Stimulated activated CD8-positive, alpha-beta memory T cell treated with anti-CD3 and anti-CD28 coated beads, Interleukin-2, amount 100 ng/mL, for 48 hours (primary cell): ENCODE measurements at regions not wholly inside any gene's neighbourhood (a gene's known extent, or its start where the extent isn't known, plus 50 kb on each side); places are given as distances from the start of the nearest gene placed in this dataset.

ENCODE experiments used
- DNase-seq, 2 donors: peaks; one replicate each; pipeline ENCODE4 v3.0.0-alpha.2; 2020; ENCODE audit warnings: low read depth in 2 of 2

DNA sequence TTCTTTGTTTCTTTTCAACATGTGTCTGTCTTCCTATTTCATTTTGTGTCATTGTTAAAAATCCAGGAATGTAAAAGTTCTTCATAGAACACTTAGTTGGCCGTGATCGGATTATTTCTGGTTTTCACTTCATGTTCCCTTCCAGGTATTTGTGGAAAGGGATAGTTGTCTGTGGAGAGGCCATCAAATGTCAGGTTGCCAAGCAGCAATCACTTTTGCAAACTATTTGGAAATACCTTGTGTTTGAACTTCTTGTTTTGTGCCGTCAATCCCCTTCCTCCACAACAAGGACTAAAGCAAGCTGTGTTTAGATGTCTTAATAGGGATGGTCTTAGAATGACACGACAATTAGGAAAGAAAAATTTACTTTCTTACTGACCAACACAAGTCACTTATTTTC is 116.9 kb upstream of the MPDZ start:
- DNase-seq: no peak

DNA sequence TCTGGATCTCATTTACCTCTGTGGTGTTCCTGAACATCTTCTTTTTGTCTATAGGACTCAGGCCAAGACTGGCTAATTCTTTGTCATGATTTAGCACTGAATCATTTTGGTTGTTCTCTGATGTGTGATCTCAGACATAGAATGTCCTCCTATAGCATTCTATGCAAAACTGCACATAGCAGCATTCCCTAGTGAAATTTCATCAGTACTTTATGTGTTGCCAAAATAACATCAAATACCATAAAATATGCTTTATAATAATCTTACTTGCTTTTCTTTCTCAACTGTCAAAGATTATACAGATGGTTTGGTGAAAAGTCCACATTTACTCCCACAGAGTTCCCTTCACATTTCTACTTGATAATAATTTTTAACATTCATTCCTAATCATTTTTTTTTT is 115.7 kb upstream of the MPDZ start:
- DNase-seq: no peak

DNA sequence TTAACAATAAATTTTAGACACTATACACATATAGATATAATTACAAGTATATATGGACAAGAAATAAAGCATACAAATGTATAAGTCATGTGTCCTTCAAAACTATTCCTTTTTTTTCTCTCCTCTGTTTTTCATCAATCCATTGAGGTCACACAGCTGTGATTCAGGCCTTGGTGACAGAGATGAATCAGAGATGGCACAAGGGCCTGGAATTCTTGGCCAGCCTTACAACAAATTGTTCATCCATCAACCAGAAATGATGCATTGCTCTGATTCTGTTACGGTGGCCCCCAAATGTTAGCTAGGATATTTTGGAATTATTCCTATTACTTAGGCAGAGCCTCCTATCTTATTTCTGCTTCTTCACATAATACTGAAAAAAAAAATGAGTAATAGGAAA is 108.7 kb upstream of the MPDZ start:
- no peak for DNase-seq

DNA sequence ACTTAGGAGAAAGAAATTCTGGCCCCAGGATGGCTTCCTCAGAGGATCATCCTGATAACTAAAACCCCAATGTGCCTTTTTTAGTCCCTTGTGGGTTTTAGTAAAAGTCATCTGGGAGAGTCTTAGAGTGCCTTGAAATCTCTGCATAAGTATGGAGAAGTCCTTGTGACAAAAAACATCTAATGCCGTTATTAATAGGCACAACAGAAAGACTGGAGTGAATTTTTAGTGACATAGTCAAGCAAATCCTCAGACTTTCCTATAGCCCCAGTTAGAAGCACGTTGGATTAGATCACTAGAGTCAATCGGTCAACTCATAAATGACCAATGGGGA is 108.2 kb upstream of the MPDZ start:
- DNase-seq: no peak

DNA sequence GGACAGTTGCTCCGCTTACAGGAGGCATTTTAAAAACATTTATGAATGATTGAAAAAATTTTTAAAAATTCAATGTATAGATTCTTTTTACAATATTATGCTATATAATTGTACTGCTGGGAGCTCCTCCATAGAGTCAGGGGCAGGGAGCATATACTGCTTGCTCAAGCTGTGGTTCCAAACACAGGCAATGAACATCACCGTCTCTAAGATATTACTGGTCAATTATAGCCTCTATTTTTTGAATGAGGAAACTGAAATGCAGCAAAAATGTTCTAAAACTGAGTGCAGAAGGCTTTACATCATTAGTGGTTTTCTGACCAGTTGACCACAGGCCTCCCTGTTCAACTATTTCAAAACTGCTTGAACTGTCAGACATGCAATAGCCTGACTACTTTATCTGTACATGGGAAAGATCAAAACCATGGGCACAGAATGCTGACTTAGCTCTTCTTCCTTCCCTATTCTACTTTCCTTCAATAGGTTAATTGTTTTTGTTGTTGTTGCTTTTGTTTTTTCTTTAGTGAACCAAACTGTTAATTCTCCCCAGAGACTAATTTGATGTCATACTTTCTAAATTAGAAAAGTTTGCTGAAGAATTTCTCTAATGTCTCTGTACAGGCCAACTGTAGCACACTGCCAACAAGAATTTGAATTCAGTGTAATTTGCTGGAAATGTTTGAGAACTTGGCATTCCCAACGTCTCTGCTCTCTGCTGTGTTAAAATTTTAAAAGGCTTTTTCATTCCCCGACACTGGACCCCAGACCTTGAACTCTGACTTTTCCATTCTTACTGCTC is 107.6 kb upstream of the MPDZ start:
- no peak for DNase-seq

DNA sequence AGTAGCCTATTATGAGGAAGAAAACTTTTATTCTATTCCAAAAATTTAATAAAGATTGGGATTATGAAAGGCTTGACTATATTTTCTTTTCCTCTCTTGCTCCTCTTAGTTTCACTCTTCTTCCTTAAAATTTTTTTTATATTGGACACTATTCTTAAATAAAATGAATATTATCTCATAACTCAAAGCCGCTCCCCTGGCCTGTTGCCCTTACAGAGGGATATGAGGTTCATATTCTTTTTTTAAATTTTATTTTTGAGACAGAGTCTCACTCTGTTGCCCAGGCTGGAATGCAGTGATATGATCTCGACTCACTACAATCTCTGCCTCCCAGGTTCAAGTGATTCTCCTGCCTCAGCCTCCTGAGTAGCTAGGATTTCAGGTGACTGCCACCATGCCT is 106.8 kb upstream of the MPDZ start:
- no peak for DNase-seq

DNA sequence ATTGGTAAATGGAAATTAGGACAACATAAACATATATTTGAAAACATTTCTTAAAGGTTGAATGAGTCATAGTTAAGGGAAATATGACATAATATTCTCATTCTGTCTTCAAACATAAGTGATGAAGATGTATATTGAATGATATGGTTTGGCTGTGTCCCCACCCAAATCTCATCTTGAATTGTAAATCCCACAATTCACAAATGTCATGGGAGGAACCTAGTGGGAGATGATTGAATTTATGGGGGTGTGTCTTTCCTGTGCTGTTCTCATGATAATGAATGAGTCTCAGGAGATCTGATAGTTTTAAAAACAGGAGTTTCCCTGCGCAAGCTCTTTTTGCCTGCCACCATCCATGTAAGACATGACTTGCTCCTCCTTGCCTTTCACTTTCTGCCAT is 104.4 kb upstream of the MPDZ start:
- DNase-seq: no peak

DNA sequence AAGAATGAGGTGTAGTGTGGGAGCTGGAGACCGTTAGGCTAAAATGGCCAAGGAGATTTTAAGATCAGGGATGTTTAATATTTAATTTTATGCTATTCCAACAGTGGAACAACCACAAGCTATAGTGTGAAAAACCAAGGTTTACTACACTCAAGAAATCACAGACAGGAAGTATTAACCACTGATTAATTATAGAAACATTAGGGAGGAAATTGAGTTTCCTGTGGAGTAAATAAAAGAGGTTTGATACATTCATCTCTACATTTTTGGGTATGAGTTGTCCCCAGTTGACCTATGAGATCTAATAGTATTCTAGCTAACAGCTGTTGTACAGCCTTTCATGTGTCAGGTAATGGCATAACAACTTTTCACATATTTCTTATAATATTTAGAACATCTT is 103.7 kb upstream of the MPDZ start:
- no peak for DNase-seq

DNA sequence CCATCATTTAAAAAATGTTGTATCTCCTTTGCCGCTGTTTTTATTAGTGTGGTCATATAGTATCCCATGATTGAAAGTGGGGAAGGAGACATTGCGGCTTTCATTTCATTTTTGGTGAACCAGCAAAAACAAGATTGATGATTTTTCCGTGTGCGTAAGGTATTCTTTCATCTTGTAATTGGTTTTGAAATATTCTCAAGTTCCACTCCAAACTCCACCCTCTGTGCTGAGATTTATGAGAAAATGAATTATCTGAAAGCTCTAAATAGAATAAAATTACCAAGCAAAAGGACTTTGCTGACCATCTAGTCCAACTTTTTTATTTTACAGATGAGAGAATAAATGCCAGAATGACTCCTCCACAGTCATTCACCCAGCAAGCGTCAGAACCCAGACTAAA is 103.1 kb upstream of the MPDZ start:
- no peak for DNase-seq

DNA sequence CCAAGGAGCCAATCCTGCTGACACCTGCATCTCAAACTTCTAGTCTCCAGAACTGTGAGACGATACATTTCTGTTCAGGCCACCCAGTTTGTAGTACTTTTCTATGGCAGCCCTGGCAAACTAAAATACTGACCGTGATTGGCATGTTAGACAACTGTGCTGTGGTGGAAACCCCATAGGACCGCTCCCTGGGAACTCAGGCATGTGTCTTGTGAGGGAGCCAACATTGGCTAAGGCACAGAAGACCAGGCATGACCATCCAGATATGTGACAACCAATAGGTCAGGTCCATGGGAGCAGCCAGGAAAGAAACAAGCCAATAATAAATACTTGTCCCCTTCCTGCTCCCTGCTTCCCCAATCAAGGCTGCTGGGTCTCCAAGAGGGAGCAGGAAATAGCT is 101.4 kb upstream of the MPDZ start:
- no peak for DNase-seq

DNA sequence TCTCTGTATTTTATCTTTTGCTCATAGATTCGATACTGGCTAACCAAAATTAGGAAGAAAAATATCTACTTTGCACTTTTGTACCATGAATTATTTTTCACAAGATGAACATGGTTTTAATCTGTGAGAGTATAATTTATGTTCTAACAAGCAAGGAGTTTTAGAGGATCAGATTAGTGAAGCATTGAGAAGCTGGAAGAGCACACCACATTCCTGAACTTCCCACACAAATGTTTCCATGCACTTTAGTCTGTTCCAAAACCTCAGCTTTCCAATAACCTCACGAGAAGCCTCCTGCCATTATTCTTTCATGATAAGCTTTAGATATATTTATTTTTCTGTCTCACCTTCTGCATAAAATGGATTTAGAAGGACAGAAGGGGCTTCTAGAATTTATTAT is 98.7 kb upstream of the MPDZ start:
- DNase-seq: no peak

DNA sequence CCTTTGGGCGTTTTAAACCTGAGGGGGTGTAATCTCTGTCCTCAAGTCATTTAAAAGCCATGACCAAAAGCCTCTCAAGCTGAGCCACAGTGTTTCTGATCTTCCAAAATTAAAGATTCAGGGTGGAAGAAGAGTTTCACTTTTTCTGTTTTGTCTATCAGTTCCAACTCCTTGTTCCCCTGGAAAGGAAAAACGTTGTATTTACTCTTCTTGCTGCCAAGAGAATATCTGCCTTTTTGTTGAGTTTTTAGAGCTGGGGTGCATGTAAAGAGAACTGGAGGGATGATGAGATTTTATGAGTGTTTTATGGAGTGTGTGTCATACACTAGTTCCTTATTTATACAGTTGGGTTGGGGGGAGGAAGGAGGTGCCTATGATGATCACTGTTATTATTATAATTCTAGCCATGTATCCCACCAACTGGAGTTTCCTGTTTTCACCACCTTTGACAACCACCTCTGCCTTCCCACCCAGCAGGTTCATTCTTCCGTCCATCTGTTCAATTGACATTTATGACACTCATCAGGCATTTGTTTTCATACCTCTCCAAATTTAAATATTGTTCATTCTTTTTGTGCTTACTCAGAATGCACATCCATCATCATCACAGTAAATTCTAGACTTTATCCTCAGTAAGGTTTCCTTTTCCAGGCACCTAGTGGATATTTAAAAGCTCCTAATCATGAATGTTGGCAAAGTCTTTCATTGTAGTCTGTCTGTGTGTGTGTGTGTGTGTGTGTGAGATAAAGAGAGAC is 97.9 kb upstream of the MPDZ start:
- no peak for DNase-seq

DNA sequence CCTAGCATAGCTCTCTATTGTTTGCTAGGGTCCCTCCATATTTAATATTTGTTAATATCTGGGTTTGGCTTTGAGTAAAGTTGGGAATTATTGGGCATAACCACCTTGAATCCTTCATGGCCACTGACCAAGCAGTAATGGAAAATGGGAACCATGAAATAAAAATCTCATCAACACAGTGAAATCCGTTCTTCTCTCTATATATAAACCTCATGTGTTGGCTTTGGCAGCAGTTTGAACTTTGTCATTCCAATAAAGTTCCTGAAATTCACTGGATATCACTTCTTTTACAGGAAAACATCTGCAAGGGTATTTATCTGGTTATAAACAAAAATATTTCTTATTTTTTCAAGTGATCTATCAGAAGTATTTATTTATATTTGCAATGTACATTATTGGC is 93.0 kb upstream of the MPDZ start:
- DNase-seq: no peak

DNA sequence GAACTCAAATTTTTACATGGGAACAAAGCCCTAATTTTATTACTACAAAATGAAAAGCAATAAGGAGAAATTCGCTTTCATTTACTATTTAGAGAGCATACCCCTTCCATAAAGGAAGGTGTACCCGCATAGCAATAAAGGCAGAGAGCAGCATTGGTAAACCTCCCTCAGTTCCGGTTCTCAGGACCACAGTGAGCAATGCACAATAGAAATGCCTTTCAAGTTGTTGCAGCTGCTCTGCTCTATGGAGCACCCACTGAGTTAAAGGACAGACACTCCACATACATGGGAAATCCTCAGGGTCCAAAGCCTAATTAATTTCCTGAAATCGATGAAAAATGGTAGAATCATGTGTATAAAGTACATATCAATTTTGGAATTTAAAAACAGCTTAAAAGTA is 89.9 kb upstream of the MPDZ start:
- no peak for DNase-seq

DNA sequence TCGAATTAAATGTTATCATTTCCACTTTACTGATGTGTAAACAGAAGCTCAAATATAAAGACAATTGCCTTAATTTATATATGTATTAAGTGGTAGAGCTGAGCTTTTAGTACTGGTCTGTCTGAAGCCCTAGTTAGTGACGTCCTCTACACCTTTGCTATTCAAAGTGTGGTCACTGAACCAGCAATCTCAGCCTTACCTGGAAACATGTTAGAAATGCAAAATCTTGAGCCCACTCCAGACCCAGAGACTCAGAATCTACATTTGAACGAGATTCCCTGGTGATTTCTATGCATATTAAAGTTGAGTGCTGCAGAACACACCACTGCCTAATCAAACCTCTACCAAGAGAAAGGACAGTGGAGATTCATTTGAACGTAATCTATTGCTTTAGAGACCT is 88.3 kb upstream of the MPDZ start:
- no peak for DNase-seq

DNA sequence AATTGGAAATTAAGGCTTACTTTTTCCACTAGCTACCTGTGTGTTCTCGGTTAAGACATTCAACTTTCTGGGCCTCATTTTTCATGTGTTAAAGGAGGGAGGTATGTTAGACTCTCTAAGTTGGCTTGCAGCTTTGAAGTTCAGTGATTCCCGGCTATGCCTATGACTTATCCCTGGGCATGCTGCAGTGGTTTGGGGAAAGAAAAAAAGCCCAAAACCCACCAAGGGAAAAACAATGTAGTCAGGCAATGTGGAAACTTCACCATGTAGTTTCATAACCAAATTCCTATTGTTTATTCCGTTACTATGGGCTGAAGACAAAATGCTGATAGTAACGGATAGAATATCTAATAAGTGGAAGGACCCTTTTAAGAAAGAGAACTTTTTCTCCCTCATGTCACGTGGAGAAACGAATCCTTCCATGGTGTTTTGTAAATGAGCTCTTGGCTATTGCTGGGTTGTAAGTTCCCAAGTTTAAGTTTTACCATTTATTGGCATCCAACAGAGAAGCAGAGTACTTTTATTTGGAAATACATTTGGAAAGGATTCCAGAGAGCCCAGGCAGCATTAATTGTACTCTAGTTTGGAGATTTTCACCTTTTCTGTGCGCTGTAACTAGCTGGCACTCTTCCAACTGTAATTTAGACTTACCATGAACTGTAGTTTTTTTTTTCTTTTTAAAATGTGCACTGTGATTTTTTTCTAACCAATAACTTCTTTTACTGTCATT is 84.9 kb upstream of the MPDZ start:
- no peak for DNase-seq

DNA sequence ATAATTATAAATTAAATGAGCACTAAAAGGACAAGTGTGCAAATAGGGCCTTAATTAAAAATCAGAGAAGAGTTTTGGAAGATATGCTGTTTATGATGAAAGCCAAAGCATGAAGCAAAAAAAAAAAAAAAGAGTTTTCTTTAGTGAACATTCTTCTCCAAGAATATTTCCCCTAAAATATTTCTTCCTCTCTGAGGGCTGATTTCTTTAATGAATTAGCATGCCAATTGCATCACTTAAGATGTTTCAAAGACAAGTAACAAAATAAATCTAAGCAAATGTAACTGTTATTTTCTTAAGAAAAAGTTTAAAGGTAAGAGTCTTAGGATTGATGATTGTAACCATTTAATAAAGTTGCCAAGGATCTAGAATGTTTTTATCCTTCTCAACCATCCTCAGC is 81.6 kb upstream of the MPDZ start:
- DNase-seq: no peak

DNA sequence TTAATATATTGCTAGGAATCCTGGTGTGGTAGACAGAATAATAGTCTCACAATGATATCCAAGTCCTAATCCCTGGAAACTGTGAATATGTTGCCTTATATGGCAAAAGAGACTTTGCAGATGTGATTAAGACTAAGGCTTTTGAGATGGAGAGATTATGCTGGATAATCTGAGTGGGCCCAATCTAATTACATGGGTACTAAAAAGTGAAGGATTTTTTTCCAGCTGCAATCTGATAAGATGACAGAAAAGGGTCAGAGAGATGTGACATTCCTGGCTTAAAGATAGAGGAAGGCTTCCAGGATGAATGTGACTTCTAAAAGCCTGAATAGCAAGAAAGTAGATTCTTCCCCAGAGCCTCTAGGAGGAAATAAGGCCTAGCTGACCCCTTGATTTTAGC is 80.7 kb upstream of the MPDZ start:
- no peak for DNase-seq

DNA sequence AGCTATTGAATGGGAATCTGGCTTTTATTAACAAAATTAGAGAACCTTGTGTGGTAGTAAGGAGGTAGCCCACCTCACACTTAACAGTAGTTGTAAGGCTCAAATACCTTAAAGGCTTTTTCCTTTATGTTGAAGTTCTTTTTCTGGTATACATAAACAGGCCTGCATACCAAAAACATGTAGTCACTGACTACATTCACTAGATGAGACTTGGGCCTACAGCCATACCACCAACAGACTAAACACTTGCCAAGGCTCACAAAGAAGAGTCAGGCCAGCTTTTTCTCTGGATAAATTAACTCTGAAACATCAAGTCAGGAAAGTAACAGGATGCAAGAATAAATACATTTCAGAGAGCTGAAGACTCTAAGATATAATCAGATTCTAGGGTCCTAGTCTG is 78.6 kb upstream of the MPDZ start:
- DNase-seq: no peak

DNA sequence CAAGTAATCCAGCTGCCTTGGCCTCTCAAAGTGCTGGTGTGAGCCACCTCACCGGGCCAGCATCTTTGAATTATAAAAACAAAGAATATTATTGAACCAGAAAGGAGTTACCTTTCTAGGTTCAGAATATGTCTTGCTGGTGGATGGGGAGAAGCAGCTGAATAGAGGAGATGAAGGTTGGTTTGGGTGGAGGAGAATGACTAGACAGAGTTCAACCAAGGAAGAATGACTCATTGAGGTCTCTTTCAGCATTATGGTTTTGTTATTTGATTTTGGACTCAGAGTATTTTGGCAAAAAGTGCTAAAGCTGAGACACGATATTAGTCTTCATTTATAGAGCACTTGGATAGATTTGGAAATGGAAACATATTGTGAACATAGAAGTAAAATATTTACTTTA is 75.2 kb upstream of the MPDZ start:
- DNase-seq: no peak

DNA sequence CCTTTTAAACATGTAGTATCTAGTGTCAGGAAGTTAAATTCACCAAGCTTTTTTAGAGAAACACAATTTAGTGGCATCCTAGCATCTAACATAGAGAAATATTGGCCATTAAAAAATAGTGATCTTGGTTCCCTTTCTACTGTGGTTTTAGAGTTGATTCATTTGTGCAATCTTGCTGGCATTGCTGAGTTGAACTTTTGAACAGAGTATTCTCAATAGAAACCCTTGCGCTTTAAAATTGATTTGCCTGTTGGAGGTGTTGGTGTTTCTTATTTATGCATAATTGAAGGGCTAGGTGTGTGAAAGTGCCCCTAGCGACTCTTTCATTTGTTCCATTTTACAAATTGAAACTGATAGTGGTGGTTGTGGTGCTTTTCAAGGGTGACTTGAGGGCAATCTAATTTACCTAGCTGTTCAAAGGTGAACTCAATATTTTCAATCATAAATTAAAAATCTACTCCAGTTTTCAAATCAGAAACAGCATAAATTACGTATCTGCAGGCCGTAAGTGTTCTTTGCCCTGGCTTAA is 73.0 kb upstream of the MPDZ start:
- DNase-seq: no peak

DNA sequence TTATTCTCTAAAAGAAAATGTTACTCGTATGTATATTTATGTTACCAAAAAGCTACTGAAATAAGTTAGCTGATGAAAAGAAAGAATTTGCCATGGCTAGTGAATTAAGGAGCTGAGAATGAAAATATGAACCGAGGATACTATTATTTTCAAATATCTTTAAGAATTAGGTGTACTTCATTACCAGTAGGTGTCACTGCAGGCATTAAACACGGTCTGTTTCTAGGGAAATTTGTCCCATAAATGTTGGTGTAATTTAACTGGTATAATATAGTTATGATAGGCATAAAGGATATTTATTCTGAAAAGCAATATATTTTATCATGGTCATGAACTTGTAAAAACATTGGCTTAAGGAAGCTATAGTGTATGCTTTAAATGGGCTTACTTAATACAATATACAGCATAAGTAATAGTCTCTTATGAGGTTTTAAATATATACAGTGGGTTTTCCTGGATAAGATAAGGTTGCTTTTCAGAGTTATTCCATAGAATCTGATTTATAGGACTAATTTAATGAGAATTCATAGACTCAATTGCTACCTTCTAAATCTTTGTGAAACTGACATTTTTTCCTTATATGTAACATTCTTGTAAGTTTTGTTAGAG is 72.4 kb upstream of the MPDZ start:
- DNase-seq: no peak
